ENCODE measurements at regions not wholly inside any gene's neighbourhood (a gene's known extent, or its start where the extent isn't known, plus 50 kb on each side); places are given as distances from the start of the nearest gene placed in this dataset.

DNA sequence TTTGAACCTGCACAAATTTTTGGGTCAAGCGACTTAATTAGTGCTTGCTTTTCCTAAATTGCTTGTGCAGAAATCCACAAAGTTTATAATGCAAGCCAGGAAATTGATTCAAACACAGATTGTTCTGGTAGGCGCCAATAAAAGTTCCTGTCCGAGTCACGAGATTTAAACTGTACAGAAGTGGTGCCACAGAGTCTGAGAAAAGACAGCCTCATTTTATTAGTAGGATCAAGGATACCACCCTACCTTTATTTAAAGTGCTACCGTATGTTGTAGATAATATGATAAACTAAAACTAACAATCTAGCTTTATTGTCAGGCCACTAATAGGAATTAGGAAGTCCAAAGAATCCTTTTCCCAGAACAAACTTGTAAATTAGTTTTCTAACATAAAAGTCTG is 696.7 kb downstream of the TNS3 start:
- DNase-seq: no peak
- H3K9me3 ChIP-seq: no peaks in the 10 kb centered on the region
- no peaks in the 10 kb centered on the region for H3K27me3 ChIP-seq
- peak overlapping the region; percentile 21 for H3K4me3 ChIP-seq (ENCODE audit: low read depth, low read length)
- H3K36me3 ChIP-seq: no peaks in the 10 kb centered on the region
- H3K4me1 ChIP-seq: peaks cover 11% of the 10 kb centered on the region
- TF ChIP-seq, protein P1, sequence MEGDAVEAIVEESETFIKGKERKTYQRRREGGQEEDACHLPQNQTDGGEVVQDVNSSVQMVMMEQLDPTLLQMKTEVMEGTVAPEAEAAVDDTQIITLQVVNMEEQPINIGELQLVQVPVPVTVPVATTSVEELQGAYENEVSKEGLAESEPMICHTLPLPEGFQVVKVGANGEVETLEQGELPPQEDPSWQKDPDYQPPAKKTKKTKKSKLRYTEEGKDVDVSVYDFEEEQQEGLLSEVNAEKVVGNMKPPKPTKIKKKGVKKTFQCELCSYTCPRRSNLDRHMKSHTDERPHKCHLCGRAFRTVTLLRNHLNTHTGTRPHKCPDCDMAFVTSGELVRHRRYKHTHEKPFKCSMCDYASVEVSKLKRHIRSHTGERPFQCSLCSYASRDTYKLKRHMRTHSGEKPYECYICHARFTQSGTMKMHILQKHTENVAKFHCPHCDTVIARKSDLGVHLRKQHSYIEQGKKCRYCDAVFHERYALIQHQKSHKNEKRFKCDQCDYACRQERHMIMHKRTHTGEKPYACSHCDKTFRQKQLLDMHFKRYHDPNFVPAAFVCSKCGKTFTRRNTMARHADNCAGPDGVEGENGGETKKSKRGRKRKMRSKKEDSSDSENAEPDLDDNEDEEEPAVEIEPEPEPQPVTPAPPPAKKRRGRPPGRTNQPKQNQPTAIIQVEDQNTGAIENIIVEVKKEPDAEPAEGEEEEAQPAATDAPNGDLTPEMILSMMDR (IDR thresholded peaks at IDR 0.05; ENCODE audit: low read depth, low read length): no peak

DNA sequence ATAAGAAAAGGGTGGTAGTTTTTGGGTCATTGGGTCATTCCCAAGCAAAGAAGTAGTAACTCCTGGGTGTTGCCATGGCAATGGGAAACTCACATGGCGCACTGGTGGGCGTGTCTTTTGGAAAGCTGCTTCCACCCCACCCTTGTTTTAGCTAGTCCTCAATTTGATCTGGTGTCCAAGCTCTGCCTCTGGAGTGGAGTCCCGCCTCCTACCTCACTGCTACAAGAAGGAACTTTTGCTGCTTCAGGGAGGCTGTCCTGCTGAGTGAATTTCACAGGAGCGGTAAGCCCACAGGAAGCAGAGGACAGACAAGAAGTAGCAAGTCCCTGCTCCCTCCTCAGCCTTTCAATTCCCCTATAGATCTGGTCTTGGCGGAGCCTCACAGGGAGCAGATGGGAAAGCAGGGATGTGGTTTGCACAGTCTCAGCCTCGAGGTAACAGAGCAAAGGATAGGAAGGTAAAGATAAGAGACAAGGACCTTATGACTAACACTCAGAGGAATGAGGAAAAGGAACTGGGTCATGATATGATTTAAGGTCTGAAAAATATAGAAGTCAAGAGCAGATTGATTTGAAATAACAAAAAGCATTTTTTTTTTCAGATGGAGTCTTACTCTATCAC is 700.3 kb downstream of the TNS3 start:
- Histone ChIP-seq H3K4me1 (peaks cover 11% of the 10 kb centered on the region), H3K4me3 (ENCODE audit: low read depth, low read length) (no peak overlapping the region), H3K36me3 (no peaks in the 10 kb centered on the region), H3K9me3 (peaks cover 3% of the 10 kb centered on the region; the same call in 1 of the 2 replicates), H3K27me3 (no peaks in the 10 kb centered on the region)
- DNase-seq: no peak
- TF ChIP-seq, protein P1 (IDR thresholded peaks at IDR 0.05; ENCODE audit: low read depth, low read length): no peak

DNA sequence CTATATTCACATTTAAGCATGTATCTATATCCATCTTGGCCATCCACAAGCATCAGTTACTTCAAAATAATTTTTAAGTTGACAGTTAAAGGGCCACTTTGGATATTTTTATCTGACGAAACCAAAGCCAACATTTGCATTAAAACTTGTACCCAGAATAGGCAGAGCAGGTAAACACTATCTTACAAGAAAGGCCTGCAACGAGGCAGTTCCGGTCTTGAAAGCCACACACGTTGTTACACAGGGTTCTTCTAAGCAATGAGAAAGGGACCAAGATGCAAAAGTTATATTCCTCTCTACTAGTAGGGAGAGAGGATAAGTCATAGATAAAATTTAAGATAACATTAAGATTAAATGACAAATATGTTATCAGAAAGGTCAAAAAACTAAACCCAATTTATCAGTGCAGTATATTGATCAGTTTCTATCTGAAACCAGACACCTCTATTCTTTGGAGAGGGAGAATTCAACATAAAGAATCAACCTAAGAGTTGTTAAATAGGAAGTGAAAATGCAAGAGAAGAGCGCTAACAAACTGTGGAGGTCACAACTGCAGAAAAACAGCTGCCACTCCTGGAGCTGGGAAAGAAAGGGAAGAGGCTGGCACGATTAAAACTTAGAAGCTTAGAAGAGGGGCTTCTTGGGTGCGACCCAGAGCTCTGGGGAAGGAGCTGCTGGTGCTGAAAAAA is 701.3 kb downstream of the TNS3 start:
- Histone ChIP-seq H3K4me3 (ENCODE audit: low read depth, low read length) (no peak overlapping the region), H3K9me3 (peaks cover 3% of the 10 kb centered on the region; the same call in 1 of the 2 replicates)
- TF ChIP-seq, protein P1 (IDR thresholded peaks at IDR 0.05; ENCODE audit: low read depth, low read length): no peak

DNA sequence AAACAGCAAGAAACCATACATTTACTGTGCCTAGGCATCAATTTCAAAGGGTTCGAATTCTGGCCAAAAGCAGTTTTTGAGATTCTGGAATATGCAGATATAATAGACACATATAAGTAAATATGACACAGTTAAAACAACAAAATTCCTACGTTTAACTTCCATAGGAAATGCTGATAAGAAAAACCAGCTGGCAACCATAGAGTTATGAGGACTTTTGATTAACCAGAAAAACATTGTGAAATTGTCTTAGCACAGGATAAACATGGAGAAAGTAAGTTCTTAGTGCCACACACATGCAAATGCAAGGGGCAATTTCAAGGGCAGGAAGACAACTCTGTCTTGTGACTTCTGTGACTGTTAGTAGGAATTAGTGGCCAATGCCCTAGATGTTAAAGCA is 702.1 kb downstream of the TNS3 start:
- TF ChIP-seq, protein P1 (IDR thresholded peaks at IDR 0.05; ENCODE audit: low read depth, low read length): no peak
- no peak for DNase-seq
- H3K4me1 ChIP-seq: peaks cover 5% of the 10 kb centered on the region
- no peaks in the 10 kb centered on the region for H3K36me3 ChIP-seq
- no peak overlapping the region for H3K4me3 ChIP-seq (ENCODE audit: low read depth, low read length)
- H3K27me3 ChIP-seq: no peaks in the 10 kb centered on the region
- H3K9me3 ChIP-seq: peaks cover 3% of the 10 kb centered on the region; the same call in 1 of the 2 replicates

More for the DNA sequence above, 701.3 kb downstream of the TNS3 start:
- no peak for DNase-seq
- H3K27me3 ChIP-seq: no peaks in the 10 kb centered on the region
- peaks cover 8% of the 10 kb centered on the region for H3K4me1 ChIP-seq
- H3K36me3 ChIP-seq: no peaks in the 10 kb centered on the region

DNA sequence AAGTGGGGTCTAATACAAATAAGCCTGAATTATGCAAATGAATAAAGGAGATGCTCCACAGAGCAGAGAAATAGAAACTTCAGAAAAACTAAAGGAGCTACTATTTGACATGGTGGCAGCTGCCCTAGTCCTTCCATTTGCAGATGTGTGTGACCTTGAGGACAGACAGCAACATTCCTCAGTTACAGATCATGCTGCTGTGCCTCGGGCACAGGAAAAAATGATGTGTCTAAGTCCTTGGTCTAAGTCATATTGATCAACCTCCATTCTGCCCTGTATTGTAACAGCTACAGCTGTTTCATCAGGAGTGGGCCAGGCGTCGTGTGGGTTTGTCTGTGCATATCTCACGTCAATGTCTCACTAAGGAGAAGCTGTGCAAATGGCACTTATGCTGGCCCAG is 710.4 kb downstream of the TNS3 start:
- H3K4me3 ChIP-seq (ENCODE audit: low read depth, low read length): no peak overlapping the region
- TF ChIP-seq, protein P1 (IDR thresholded peaks at IDR 0.05; ENCODE audit: low read depth, low read length): no peak
- no peaks in the 10 kb centered on the region for H3K9me3 ChIP-seq
- no peaks in the 10 kb centered on the region for H3K36me3 ChIP-seq
- no peak for DNase-seq
- H3K27me3 ChIP-seq: no peaks in the 10 kb centered on the region
- H3K4me1 ChIP-seq: no peaks in the 10 kb centered on the region

DNA sequence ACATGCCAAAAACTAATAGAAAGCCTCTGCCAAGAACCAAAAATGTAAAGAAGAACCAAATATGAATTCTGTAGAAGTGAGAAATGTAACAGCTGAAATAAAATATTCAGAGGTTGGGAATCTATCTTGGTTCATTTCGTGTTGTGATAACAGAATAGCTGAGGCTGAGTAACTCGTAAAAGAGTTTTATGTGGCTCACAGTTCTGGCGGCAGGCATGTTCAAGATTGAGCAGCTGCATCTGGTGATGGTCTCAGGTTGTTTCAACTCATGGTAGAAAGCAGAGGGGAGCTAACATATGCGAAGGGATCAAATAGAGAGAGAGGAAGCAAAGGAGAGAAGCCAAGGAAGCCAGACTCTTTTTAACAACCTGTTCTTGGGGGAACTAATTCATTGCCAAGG is 717.2 kb downstream of the TNS3 start:
- Histone ChIP-seq H3K27me3 (no peaks in the 10 kb centered on the region), H3K4me1 (peaks cover 6% of the 10 kb centered on the region; the same call in 1 of the 2 replicates), H3K36me3 (no peaks in the 10 kb centered on the region), H3K4me3 (ENCODE audit: low read depth, low read length) (no peak overlapping the region), H3K9me3 (no peaks in the 10 kb centered on the region)
- no peak for DNase-seq
- TF ChIP-seq, protein P1 (IDR thresholded peaks at IDR 0.05; ENCODE audit: low read depth, low read length): no peak

Measured in BE2C (cell line).